Retinal pigment epithelial cell (primary cell): ENCODE measurements at regions not wholly inside any gene's neighbourhood (a gene's known extent, or its start where the extent isn't known, plus 50 kb on each side); places are given as distances from the start of the nearest gene placed in this dataset.

Experiments
- DNase-seq: peaks from one replicate; pipeline ENCODE4 v3.0.0-alpha.2; 2010; ENCODE audit warnings: low read depth
- H3K4me3 ChIP-seq: 2 replicates; pipeline ENCODE4 v1.5.1; 2011; ENCODE audit warnings: mild to moderate bottlenecking, low read length, control low read depth, moderate library complexity
- CTCF ChIP-seq: conservative IDR thresholded peaks from 2 replicates; pipeline ENCODE4 v1.5.1; 2011; ENCODE audit warnings: low read depth, low read length, control low read depth, inconsistent platforms

GRCh38 chr4:124873361-124874171 is 161.0 kb upstream of the ANKRD50 start:
- no peak for DNase-seq
- no peak overlapping the region for H3K4me3 ChIP-seq
- no peak for TF ChIP-seq CTCF

GRCh38 chr4:124872659-124873058 is 160.1 kb upstream of the ANKRD50 start:
- TF ChIP-seq CTCF, result no peak
- DNase-seq, result no peak

DNA sequence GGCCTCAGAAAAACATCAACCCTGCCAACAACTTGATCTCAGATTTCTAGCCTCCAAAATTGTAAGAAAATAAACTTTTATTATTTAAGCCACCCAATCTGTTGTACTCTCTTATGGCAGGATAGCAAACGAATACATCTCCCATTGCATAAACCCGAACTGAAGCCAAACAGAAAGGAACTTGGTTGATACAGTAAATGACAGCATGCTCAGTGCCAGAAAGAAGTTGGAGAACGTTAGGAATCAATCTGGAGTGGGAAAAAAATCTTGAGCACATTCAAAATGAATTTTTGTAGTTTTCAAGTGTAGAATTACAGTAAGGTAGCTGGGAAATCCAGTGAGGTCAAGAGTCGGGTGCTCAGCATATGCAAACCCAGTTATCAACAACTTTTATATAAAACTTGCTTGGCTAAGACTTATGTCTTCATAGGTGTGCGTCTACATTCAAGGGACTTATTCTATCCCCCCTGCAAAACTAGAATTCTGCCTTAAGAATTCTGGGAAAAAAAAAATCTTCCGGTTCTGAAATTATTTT is 157.5 kb upstream of the ANKRD50 start:
- TF ChIP-seq CTCF, result no peak
- H3K4me3 ChIP-seq, result no peak overlapping the region
- no peak for DNase-seq

More at GRCh38 chr4:124872659-124873058, 160.1 kb upstream of the ANKRD50 start:
- H3K4me3 ChIP-seq, result no peak overlapping the region

GRCh38 chr4:124868495-124868894 is 156.0 kb upstream of the ANKRD50 start:
- no peak for DNase-seq
- TF ChIP-seq CTCF, result no peak
- H3K4me3 ChIP-seq, result no peak overlapping the region

GRCh38 chr4:124867536-124867935 is 155.0 kb upstream of the ANKRD50 start:
- TF ChIP-seq CTCF, result no peak
- no peak overlapping the region for H3K4me3 ChIP-seq
- DNase-seq, result no peak

DNA sequence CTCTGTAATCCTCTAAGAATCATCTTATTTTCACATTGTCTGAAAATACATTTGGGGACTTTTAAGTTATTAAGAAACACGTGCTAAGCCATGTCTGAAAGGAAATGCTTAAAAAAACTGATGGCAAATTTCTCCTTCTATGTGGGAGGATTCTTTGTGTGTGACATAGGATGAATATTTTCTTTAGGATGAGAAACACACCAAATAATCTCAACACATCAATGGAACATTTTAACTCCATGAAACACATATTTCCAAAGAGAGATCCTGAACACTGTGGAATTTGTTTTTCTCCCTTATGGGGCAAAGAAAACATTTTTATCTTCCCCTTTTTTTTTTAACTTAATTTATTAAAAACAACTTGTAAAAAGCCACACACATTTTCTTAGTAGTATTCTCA is 153.8 kb upstream of the ANKRD50 start:
- no peak overlapping the region for H3K4me3 ChIP-seq
- DNase-seq, result no peak
- no peak for TF ChIP-seq CTCF

DNA sequence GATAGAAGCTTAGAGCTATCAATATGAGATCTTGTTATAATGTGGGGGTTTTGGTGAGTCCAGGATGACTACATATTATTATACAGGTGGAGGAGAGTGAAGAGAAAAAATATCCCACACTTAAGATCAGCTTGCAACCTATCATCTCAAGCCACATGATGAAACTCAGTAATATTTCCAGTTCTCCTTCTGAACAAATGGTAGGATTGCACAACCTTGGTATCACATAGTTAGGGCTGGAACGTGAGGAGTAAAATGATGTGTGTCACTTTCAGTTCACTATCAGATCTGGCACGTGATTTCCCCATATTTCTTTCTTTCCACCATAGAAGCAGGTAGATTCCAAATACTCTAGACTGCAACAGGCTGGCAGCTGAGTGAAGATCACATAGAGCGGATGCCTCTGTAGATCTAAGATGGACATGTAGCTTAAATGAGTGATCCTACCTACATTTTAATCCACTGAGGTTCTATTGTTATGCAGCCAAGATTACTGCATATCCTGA is 150.6 kb upstream of the ANKRD50 start:
- no peak for DNase-seq
- no peak for TF ChIP-seq CTCF
- H3K4me3 ChIP-seq, result no peak overlapping the region
